Coronary artery (tissue), 2 donors: ENCODE measurements at regions not wholly inside any gene's neighbourhood (a gene's known extent, or its start where the extent isn't known, plus 50 kb on each side); places are given as distances from the start of the nearest gene placed in this dataset.

ENCODE experiments used
- DNase-seq: peaks from one replicate; pipeline ENCODE4 v3.0.0-alpha.2; 2017; ENCODE audit warnings: low spot score
- H3K27ac ChIP-seq, 2 donors: fragments of 200-600 bp; sonication (generic); one replicate each; pipeline ENCODE4 v1.5.1; 2016 to 2019
- H3K4me3 ChIP-seq: fragments of 200-600 bp; sonication (generic); 2 replicates; pipeline ENCODE4 v1.5.1; 2016; ENCODE audit warnings: mild to moderate bottlenecking, moderate library complexity
- CTCF ChIP-seq: fragments of 200-600 bp; sonication (generic); IDR thresholded peaks from one replicate; pipeline ENCODE4 v1.5.1; 2019; ENCODE audit warnings: antibody characterized with exemption

DNA sequence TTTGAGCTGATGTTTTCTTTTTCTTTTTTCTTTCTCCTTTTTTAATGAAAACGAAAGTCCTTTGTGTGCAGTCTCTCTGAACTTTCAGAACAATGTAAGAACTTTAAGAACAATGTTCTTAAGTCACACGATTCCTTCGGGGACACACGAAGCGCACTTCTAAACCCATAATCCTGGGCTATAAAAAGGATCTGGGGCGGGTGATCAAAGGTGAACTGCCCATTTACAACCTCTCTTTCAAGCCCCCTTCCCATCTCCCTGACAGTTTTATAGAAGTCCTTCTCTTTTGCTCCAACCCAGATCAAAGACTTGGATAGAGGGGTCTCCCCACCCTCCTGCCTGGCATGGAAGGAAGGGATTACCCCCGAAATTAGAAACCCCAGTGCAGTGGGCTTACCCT, 126.8 kb downstream of the BDH1 start:
- H3K4me3 ChIP-seq, result no peak overlapping the region
- TF ChIP-seq CTCF, result no peak
- H3K27ac ChIP-seq, result no peak overlapping the region
- DNase-seq, result no peak

DNA sequence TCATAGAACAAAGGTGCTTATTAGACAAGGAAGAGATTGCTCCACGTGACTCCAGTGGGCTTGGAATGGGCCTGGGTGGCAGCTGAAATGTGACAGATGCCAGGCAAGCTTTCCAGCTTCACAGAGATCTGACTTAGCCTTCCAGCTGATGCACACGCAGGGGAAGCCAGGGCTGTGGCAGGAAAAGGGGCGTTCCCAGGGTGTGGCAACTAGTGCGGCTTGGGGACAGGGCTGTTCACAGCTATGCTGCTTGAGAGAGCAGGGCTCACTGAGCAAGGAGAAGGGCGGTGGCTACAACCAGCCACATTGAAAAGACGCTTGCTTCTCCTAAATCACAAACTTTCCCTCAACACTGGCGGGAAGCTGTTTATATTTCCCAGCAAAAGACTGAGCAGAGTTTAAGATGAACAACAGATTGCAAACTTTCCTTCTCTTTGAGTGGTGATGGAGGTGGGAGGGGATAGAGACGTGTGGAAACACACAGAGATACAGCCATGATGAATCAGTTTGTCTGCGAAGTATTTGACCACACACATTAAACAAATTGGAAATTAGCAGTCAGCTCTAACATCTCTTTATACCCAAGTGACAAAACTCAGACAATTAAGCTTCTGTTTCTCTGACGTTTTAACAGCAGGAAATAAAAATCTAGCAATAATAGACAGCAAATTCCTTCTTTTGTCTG, 127.5 kb downstream of the BDH1 start:
- no peak for TF ChIP-seq CTCF
- Histone ChIP-seq H3K27ac (no peak overlapping the region), H3K4me3 (no peak overlapping the region)
- DNase-seq, result no peak

DNA sequence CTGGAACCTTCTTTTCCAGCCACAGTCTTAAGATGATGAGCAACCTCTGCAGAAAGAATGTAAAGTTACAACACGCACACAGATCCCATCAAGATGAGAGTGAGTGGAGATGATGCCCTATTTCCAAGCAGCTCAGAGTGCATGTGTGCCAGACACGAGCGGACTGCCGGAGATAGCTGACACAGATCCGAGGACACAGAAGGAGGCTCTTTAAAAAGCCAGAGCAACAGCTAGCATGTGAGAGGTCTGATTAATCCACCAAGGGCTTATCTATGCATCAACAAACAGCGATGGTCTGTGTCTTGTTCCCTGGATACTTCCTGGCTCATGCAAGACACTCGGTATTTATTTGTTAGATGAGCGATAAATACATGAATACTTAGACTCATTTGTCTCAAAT, 128.6 kb upstream of the DLG1 start:
- TF ChIP-seq CTCF, result no peak
- H3K27ac ChIP-seq, result no peak overlapping the region
- H3K4me3 ChIP-seq, result no peak overlapping the region
- DNase-seq, result no peak

DNA sequence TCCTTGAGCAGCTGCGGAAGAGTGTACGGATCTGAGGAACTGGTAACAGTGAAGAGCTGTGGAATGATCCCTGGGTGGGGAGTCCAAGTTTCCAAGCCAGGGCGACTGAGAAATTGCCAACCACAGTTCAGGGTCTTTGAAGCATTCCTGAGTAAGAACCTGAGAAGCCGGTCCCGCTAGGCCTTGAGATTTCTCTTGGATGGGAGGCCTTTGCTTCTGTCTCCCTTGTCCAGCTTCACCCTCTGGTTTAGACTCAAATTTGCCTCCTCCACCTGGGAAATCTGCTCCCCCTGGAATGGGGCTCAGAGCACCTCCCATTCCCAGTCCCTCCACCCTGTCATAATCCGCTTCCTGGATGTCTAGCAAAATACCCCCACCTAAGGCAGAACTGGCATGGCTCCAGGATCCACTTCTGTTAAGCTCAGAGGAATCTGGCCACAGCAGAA, 127.7 kb upstream of the DLG1 start:
- TF ChIP-seq CTCF, result no peak
- no peak for DNase-seq
- no peak overlapping the region for H3K4me3 ChIP-seq
- no peak overlapping the region for H3K27ac ChIP-seq

DNA sequence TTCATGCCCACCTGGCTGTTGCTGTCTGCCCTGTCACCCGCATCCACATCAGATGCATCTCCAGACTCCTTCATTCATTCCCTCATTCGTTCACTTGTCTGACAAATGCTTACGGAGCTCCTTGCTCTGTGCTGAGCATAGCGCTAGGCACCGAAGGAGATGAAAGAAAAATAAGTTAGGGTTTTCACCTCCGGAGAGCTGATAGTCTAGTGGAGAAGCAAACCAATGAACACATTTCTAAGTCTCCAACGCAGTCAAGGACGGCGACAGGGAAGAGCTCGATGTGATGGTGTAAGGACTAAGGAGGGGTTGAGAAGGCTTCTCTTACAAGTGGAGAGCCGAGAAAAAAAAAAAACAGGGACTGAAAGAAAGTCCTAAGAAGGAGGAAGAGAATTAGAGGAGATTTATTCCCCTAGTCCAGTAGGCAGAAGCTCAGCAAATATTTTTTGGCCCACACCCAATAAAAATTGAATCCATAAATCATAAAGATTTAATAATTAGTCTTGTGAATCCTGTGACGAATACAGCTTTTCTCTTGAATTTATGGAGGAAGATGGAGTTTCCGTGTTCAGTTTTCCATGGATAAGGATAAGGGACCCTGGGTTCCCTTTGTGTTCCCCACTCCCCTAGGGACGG, 127.2 kb upstream of the DLG1 start:
- no peak for TF ChIP-seq CTCF
- no peak for DNase-seq
- H3K4me3 ChIP-seq, result no peak overlapping the region
- H3K27ac ChIP-seq, result no peak overlapping the region

GRCh38 chr3:197424674-197425484, 126.5 kb upstream of the DLG1 start:
- H3K4me3 ChIP-seq, result no peak overlapping the region
- H3K27ac ChIP-seq, result no peak overlapping the region
- DNase-seq, result no peak
- TF ChIP-seq CTCF, result no peak
